ENCODE measurements at regions not wholly inside any gene's neighbourhood (a gene's known extent, or its start where the extent isn't known, plus 50 kb on each side); places are given as distances from the start of the nearest gene placed in this dataset.
"Not testable (repeated sequence)": the region's sequence is repeated elsewhere in the genome, so short reads cannot be mapped to it uniquely, and the experiment has no call there.

DNA sequence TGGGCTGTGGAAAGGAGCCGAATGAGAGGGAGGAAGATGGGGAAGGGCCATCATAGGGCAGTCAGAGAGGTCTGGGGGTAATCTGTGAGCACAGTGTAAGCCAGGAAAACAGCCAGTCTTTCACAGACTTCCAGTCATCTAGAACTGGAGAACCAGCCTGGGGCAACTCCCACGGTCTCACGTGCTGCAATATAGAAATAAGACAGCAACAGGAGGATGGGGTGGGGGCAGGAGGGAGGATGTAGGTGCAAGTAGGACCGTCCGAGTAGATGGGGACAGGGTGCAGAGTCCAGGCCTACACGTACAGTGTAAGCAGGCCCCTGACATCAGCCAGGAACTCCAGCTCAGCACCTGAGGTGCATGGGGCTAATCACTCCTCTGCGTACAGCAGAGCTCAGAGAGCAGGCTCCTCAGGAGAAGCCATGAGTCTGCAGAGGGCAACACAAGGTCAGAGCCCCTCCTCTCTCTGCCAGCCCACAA, 58.2 kb upstream of the TNFAIP3 start:
- H3K9ac ChIP-seq (ENCODE audit: low read length): no peak overlapping the region

DNA sequence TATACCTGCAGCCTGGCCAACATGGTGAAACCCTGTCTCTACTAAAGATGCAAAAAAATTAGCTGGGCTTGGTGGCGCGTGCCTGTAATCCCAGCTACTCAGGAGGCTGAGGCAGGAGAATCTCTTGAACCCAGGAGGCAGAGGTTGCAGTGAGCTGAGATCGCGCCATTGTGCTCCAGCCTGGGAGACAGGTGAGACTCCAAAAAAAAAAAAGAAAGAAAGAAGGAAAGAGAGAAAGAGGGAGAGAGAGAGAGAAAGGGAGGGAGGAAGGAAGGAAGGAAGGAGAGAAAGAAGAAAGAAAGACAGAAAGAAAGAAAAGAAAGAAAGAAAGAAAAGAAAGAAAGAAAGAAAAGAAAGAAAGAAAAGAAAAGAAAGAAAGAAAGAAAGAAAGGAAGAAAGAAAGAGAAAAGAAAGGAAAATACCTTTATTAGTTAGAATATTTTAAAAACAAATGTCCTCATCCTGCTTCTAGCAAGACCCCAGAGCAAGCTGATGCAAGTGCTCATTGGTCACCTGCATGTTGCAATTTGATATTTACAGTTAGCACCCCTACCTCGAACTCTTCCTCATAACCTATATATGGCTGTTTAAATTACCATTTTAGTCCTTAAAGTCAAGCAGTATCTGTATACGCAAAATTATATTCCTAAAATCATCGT, 57.0 kb upstream of the TNFAIP3 start:
- peaks cover 15% of the 10 kb centered on the region for H3K4me1 ChIP-seq (ENCODE audit: insufficient read depth, low read length, severe bottlenecking)
- H3K9ac ChIP-seq (ENCODE audit: low read length); H3F3A ChIP-seq (ENCODE audit: insufficient read depth, low read length); H2AFZ ChIP-seq (ENCODE audit: low read length); H3K27me3 ChIP-seq (ENCODE audit: insufficient read depth, low read length); H3K36me3 ChIP-seq (ENCODE audit: insufficient read depth, low read length); H3K4me3 ChIP-seq (ENCODE audit: low read depth, low read length, poor library complexity, severe bottlenecking); H3K4me2 ChIP-seq (ENCODE audit: low read length); H3K27ac ChIP-seq (ENCODE audit: low read depth, low read length, poor library complexity, severe bottlenecking); H3K79me2 ChIP-seq (ENCODE audit: insufficient read depth, low read length); H3K9me2 ChIP-seq (ENCODE audit: low read depth, low read length); H3K9me3 ChIP-seq (ENCODE audit: low read length); H4K20me1 ChIP-seq (ENCODE audit: insufficient read depth, low read length): not testable (repeated sequence)

More for the DNA sequence above, 58.2 kb upstream of the TNFAIP3 start:
- no peak overlapping the region for H3K4me2 ChIP-seq (ENCODE audit: low read length)
- H3K27me3 ChIP-seq (ENCODE audit: insufficient read depth, low read length): no peaks in the 10 kb centered on the region
- H3K36me3 ChIP-seq (ENCODE audit: insufficient read depth, low read length): no peaks in the 10 kb centered on the region
- H3K4me3 ChIP-seq (ENCODE audit: low read depth, low read length, poor library complexity, severe bottlenecking): no peak overlapping the region
- H3K27ac ChIP-seq (ENCODE audit: low read depth, low read length, poor library complexity, severe bottlenecking): no peak overlapping the region
- H3K9me2 ChIP-seq (ENCODE audit: low read depth, low read length): no peaks in the 10 kb centered on the region
- H4K20me1 ChIP-seq (ENCODE audit: insufficient read depth, low read length): no peaks in the 10 kb centered on the region
- no peaks in the 10 kb centered on the region for H3K9me3 ChIP-seq (ENCODE audit: low read length)
- TF ChIP-seq, protein P1, sequence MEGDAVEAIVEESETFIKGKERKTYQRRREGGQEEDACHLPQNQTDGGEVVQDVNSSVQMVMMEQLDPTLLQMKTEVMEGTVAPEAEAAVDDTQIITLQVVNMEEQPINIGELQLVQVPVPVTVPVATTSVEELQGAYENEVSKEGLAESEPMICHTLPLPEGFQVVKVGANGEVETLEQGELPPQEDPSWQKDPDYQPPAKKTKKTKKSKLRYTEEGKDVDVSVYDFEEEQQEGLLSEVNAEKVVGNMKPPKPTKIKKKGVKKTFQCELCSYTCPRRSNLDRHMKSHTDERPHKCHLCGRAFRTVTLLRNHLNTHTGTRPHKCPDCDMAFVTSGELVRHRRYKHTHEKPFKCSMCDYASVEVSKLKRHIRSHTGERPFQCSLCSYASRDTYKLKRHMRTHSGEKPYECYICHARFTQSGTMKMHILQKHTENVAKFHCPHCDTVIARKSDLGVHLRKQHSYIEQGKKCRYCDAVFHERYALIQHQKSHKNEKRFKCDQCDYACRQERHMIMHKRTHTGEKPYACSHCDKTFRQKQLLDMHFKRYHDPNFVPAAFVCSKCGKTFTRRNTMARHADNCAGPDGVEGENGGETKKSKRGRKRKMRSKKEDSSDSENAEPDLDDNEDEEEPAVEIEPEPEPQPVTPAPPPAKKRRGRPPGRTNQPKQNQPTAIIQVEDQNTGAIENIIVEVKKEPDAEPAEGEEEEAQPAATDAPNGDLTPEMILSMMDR (IDR thresholded peaks at IDR 0.05; ENCODE audit: low read length): no peak
- no peak for TF ChIP-seq EZH2 (IDR thresholded peaks at IDR 0.05; ENCODE audit: borderline replicate concordance, low read length)
- no peaks in the 10 kb centered on the region for H3F3A ChIP-seq (ENCODE audit: insufficient read depth, low read length)
- peaks cover 15% of the 10 kb centered on the region for H3K4me1 ChIP-seq (ENCODE audit: insufficient read depth, low read length, severe bottlenecking)
- H2AFZ ChIP-seq (ENCODE audit: low read length): no peak overlapping the region
- H3K79me2 ChIP-seq (ENCODE audit: insufficient read depth, low read length): no peaks in the 10 kb centered on the region

DNA sequence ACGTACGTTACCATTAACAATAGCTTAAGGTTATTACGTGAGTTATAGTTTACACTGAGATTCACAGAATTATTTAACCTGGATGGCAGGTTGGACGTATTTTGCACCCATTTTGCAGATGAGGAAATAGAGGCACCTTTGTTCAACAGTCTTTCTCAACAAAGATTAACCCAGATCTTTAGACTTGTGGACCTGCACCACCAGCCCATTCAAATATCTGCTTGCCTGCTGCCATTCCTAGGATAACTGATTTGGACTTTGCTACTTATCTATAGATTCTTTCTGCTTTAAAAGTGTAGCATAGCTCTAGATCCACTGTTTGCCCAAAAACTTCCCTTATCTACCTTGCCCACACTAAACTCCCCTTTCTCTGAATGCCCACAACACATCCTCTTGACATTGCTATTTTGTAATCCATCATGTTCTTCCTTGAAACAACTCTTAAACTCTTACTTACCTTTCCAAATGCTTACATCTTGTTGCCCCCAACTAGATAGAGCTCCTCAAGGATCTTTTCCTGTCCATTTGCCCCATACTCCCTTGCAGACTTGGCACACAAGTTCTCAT, 56.4 kb upstream of the TNFAIP3 start:
- TF ChIP-seq, protein P1 (IDR thresholded peaks at IDR 0.05; ENCODE audit: low read length): no peak
- no peak for TF ChIP-seq EZH2 (IDR thresholded peaks at IDR 0.05; ENCODE audit: borderline replicate concordance, low read length)
- Histone ChIP-seq H3K9ac (ENCODE audit: low read length) (no peak overlapping the region), H3K27me3 (ENCODE audit: insufficient read depth, low read length) (no peaks in the 10 kb centered on the region), H3K36me3 (ENCODE audit: insufficient read depth, low read length) (no peaks in the 10 kb centered on the region), H4K20me1 (ENCODE audit: insufficient read depth, low read length) (no peaks in the 10 kb centered on the region), H3K9me3 (ENCODE audit: low read length) (no peaks in the 10 kb centered on the region), H3K4me3 (ENCODE audit: low read depth, low read length, poor library complexity, severe bottlenecking) (no peak overlapping the region), H2AFZ (ENCODE audit: low read length) (no peak overlapping the region), H3K4me2 (ENCODE audit: low read length) (no peak overlapping the region; the same call in 1 of the 2 replicates), H3K9me2 (ENCODE audit: low read depth, low read length) (no peaks in the 10 kb centered on the region), H3K4me1 (ENCODE audit: insufficient read depth, low read length, severe bottlenecking) (peaks cover 15% of the 10 kb centered on the region), H3K27ac (ENCODE audit: low read depth, low read length, poor library complexity, severe bottlenecking) (no peak overlapping the region), H3K79me2 (ENCODE audit: insufficient read depth, low read length) (no peaks in the 10 kb centered on the region), H3F3A (ENCODE audit: insufficient read depth, low read length) (no peaks in the 10 kb centered on the region)

Data from OCI-LY1 (cell line).